K562 (cell line): ENCODE measurements at regions not wholly inside any gene's neighbourhood (a gene's known extent, or its start where the extent isn't known, plus 50 kb on each side); places are given as distances from the start of the nearest gene placed in this dataset.

ENCODE experiments used
- ATAC-seq: fragments of 200-7000 bp; cut with Tn5 transposase; 3 replicates; pipeline ENCODE4 v1.9.1; 2020; ENCODE audit warnings: moderate library complexity
- BruUV-seq: library from RNA; stranded (reverse); fragments of 400-500 nt; replicated peaks from 2 replicates; lab custom pipeline; 2021; lab: Mats Ljungman, UMichigan
- CTCF ChIA-PET: fragments of 300-600 bp; formaldehyde crosslinking; extraction: SDS; loops from one replicate; lab custom pipeline; 2021; ENCODE audit warnings: low intra/inter-chr PET ratio; lab: Yijun Ruan, JAX
- POLR2A ChIA-PET: fragments of 300-600, 350-650 bp; sonication (Branson Sonifier 250); formaldehyde crosslinking; extraction: SDS; loops from one replicate; lab custom pipeline; 2021; ENCODE audit warnings: antibody characterized with exemption, inconsistent platforms; lab: Yijun Ruan, JAX
- DNase-seq, 4 experiments: peaks; one replicate each; pipeline versions ENCODE4 v3.0.0 to v3.0.0-alpha.2; 2011 to 2018; ENCODE audit warnings: low spot score in 3 of 4, mixed read lengths in 3 of 4; ENCODE audit errors: extremely low read depth in 1 of 4
- FAIRE-seq: peaks from 2 replicates; lab custom pipeline; 2011; peaks lifted over from hg19 to GRCh38; lab: Jason Lieb, UNC
- H2AFZ ChIP-seq: 2 replicates; pipeline ENCODE4 v1.6.0; 2011; ENCODE audit warnings: low read depth, low read length, control low read depth, inconsistent platforms
- H3K27ac ChIP-seq: fragments of 200-600 bp; 3 replicates; pipeline ENCODE4 v1.8.0; 2011; ENCODE audit warnings: low read depth, mild to moderate bottlenecking, control low read depth, inconsistent platforms, low read length, moderate library complexity, mixed read lengths; ENCODE audit errors: extremely low read depth
- H3K27me3 ChIP-seq, 2 experiments: fragments of 300-600 bp in 1 of 2; 2 replicates in 1 of 2; 3 replicates in 1 of 2; pipeline versions ENCODE4 v1.6.0 to v1.8.0; 2011; ENCODE audit warnings: inconsistent platforms in 2 of 2, low read length in 2 of 2, mild to moderate bottlenecking in 1 of 2, mixed read lengths in 1 of 2, moderate library complexity in 1 of 2; ENCODE audit not compliant: control insufficient read depth in 2 of 2, insufficient read depth in 2 of 2
- H3K36me3 ChIP-seq: fragments of 300-600 bp; 3 replicates; pipeline ENCODE4 v1.8.0; 2011; ENCODE audit warnings: mild to moderate bottlenecking, low read length, inconsistent platforms; ENCODE audit not compliant: control insufficient read depth, insufficient read depth
- H3K4me1 ChIP-seq, 2 experiments: fragments of 200-600 bp in 1 of 2; replicated peaks in 1 of 2; 2 replicates in 1 of 2; 3 replicates in 1 of 2; pipeline versions ENCODE4 v1.5.1 to v1.8.0; 2011; ENCODE audit warnings: inconsistent platforms in 2 of 2, low read length in 2 of 2, mild to moderate bottlenecking in 1 of 2, mixed read lengths in 1 of 2, moderate library complexity in 1 of 2; ENCODE audit not compliant: control insufficient read depth in 2 of 2, insufficient read depth in 2 of 2
- H3K4me2 ChIP-seq: 2 replicates; pipeline ENCODE4 v1.6.1; 2011; ENCODE audit warnings: low read length, control low read depth, inconsistent platforms, mixed read lengths; ENCODE audit not compliant: insufficient read depth
- H3K4me3 ChIP-seq: fragments of 200-600 bp; sonication (generic), shearing (Covaris generic); 2 replicates; pipeline ENCODE4 v1.5.1; 2016; ENCODE audit warnings: control low read depth, inconsistent platforms
- H3K79me2 ChIP-seq: fragments of 200-600 bp; 3 replicates; pipeline ENCODE4 v1.8.0; 2011; ENCODE audit warnings: low read length, inconsistent platforms; ENCODE audit not compliant: control insufficient read depth, insufficient read depth
- H3K9ac ChIP-seq, 2 experiments: 2 replicates each; pipeline versions ENCODE4 v1.6.0 to v1.6.1; 2011; ENCODE audit warnings: low read depth in 2 of 2, low read length in 2 of 2, control low read depth in 1 of 2, inconsistent platforms in 1 of 2, mild to moderate bottlenecking in 1 of 2, mixed read lengths in 1 of 2; ENCODE audit not compliant: insufficient read depth in 1 of 2
- H3K9me1 ChIP-seq: one replicate; pipeline ENCODE4 v1.6.0; 2011; ENCODE audit warnings: inconsistent platforms, mild to moderate bottlenecking, low read length, moderate library complexity; ENCODE audit not compliant: control insufficient read depth, insufficient read depth
- H3K9me3 ChIP-seq: replicated peaks from 2 replicates; pipeline ENCODE4 v1.5.1; 2011; ENCODE audit warnings: low read depth, low read length, inconsistent platforms; ENCODE audit not compliant: control insufficient read depth, insufficient read depth
- H4K20me1 ChIP-seq: replicated peaks from 2 replicates; pipeline ENCODE4 v1.6.1; 2011; ENCODE audit warnings: low read length, inconsistent platforms, mixed read lengths; ENCODE audit not compliant: control insufficient read depth, insufficient read depth
- BACH1 ChIP-seq: fragments of 200-800 bp; sonication (Bioruptor generic); IDR thresholded peaks from 2 replicates; pipeline ENCODE4 v1.6.1; 2016; ENCODE audit warnings: missing genetic modification characterization, missing compliant biosample characterization
- BRCA1 ChIP-seq, 2 experiments: fragments of 450-650 bp in 1 of 2; sonication (generic) in 1 of 2; formaldehyde crosslinking in 1 of 2; IDR thresholded peaks; 2 replicates each; pipeline versions ENCODE4 v1.5.0 to v1.6.1; 2017 to 2020; ENCODE audit warnings: mild to moderate bottlenecking in 1 of 2, missing genetic modification reagents in 1 of 2
- CBFB ChIP-seq: sonication (generic); formaldehyde crosslinking; IDR thresholded peaks from 2 replicates; pipeline ENCODE4 v1.4.0; 2020; ENCODE audit warnings: mild to moderate bottlenecking, missing genetic modification reagents
- CGGBP1 ChIP-seq: fragments of 250-450 bp; sonication (Bioruptor Pico); IDR thresholded peaks from 2 replicates; pipeline ENCODE4 v1.9.0; 2021; ENCODE audit warnings: mild to moderate bottlenecking
- CHCHD3 ChIP-seq: fragments of 250-450 bp; sonication (Bioruptor Pico); IDR thresholded peaks from 2 replicates; pipeline ENCODE4 v2.1.2; 2022; ENCODE audit warnings: mild to moderate bottlenecking
- ELF4 ChIP-seq: fragments of 450-650 bp; formaldehyde crosslinking; IDR thresholded peaks from 2 replicates; pipeline ENCODE4 v1.4.0; 2022; ENCODE audit warnings: missing genetic modification characterization
- ETV1 ChIP-seq: fragments of 450-650 bp; conservative IDR thresholded peaks from 2 replicates; pipeline ENCODE4 v1.6.1; 2016; ENCODE audit warnings: missing genetic modification characterization, control low read depth, low read depth, missing compliant biosample characterization
- KAT2B ChIP-seq: IDR thresholded peaks from one replicate; pipeline ENCODE4 v1.6.1; 2012; ENCODE audit warnings: low read depth, mild to moderate bottlenecking, control low read depth, inconsistent platforms, low read length, moderate library complexity
- KDM4B ChIP-seq, 2 experiments: fragments of 450-650 bp in 1 of 2; sonication (generic) in 1 of 2; IDR thresholded peaks; 2 replicates each; pipeline ENCODE4 v1.6.1; 2016 to 2017; ENCODE audit warnings: borderline replicate concordance in 2 of 2, antibody characterized with exemption in 1 of 2, low read depth in 1 of 2, mild to moderate bottlenecking in 1 of 2
- MCM7 ChIP-seq, 2 experiments: fragments of 450-650 bp; IDR thresholded peaks; 2 replicates each; pipeline ENCODE4 v1.6.1; 2016 to 2018
- PURB ChIP-seq: sonication (generic); formaldehyde crosslinking; IDR thresholded peaks from 2 replicates; pipeline ENCODE4 v1.9.0; 2021; ENCODE audit warnings: low read depth, mild to moderate bottlenecking, missing genetic modification reagents
- SP2 ChIP-seq: IDR thresholded peaks from 2 replicates; pipeline ENCODE4 v1.6.1; 2011; ENCODE audit warnings: mild to moderate bottlenecking, low read depth, low read length, moderate library complexity; ENCODE audit not compliant: poor library complexity, severe bottlenecking; ENCODE audit errors: extremely low read depth
- TCF7L2 ChIP-seq: fragments of 150-350 bp; IDR thresholded peaks from 2 replicates; pipeline ENCODE4 v1.6.1; 2016; ENCODE audit warnings: low read depth, mild to moderate bottlenecking, low read length, moderate library complexity
- TRIM28 ChIP-seq: fragments of 450-650 bp; IDR thresholded peaks from 2 replicates; pipeline ENCODE4 v1.6.1; 2017
- ZNF311 ChIP-seq: fragments of 250-450 bp; sonication (Bioruptor Pico); IDR thresholded peaks from 2 replicates; pipeline ENCODE4 v1.4.0; 2020; ENCODE audit warnings: mild to moderate bottlenecking, moderate library complexity
- WGBS: fragments of 100-300 bp; shearing (Covaris generic); methylation state at CpG from one replicate; pipeline ENCODE4 v1.1.6; 2016; ENCODE audit warnings: low coverage, mixed read lengths; ENCODE audit not compliant: insufficient coverage; ENCODE audit errors: missing lambda C conversion rate; 5-methylcytosine and 5-hydroxymethylcytosine counted together
- in situ Hi-C: fragments of 300-500 bp; cut with MboI; formaldehyde crosslinking; loops from 4 replicates; pipeline ENCODE4 v1.15.0; 2018; ENCODE audit warnings: inconsistent platforms, mixed read lengths
- intact Hi-C: fragments of 100-400 bp; cut with micrococcal nuclease; formaldehyde crosslinking; loops from 2 replicates; pipeline ENCODE4 v1.14.2; 2022
- TF ChIP-seq, protein P1 (sequence below): sonication (generic); formaldehyde crosslinking; IDR thresholded peaks from 2 replicates; pipeline ENCODE4 v1.8.1; 2023; ENCODE audit warnings: mild to moderate bottlenecking, missing genetic modification reagents
- TF ChIP-seq, protein P2 (sequence below): fragments of 450-650 bp; IDR thresholded peaks from 2 replicates; pipeline ENCODE4 v1.6.1; 2016
- TF ChIP-seq, protein P3 (sequence below): IDR thresholded peaks from 3 replicates; pipeline ENCODE4 v1.6.1; 2011; ENCODE audit warnings: borderline replicate concordance, mild to moderate bottlenecking; ENCODE audit not compliant: insufficient read length, insufficient read depth

DNA sequence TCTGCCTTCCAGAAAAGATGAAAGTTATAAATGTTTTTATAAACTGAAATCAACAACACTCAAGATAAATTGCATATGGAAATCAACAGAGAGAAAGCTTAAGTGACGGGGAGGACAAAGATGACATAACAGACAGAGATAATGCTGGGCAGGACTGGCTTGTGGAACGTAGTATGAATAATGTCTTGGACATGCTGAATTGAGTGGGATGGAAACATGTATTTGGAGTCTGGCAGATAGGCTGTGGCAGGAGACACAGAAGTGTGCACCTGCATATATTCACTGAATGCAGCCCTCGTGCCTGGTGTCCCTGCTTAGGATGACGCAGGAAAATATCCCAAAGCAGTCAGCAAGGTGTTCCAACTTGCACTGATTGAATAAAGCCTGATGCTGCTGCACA is 318.2 kb downstream of the CBLN2 start (continued):
- TF ChIP-seq, protein P1, sequence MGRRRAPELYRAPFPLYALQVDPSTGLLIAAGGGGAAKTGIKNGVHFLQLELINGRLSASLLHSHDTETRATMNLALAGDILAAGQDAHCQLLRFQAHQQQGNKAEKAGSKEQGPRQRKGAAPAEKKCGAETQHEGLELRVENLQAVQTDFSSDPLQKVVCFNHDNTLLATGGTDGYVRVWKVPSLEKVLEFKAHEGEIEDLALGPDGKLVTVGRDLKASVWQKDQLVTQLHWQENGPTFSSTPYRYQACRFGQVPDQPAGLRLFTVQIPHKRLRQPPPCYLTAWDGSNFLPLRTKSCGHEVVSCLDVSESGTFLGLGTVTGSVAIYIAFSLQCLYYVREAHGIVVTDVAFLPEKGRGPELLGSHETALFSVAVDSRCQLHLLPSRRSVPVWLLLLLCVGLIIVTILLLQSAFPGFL (CRISPR knock-in tag): no peak
- no peak for TF ChIP-seq CHCHD3 (CRISPR knock-in tag)
- no peak for TF ChIP-seq SP2
- TF ChIP-seq, protein P2, sequence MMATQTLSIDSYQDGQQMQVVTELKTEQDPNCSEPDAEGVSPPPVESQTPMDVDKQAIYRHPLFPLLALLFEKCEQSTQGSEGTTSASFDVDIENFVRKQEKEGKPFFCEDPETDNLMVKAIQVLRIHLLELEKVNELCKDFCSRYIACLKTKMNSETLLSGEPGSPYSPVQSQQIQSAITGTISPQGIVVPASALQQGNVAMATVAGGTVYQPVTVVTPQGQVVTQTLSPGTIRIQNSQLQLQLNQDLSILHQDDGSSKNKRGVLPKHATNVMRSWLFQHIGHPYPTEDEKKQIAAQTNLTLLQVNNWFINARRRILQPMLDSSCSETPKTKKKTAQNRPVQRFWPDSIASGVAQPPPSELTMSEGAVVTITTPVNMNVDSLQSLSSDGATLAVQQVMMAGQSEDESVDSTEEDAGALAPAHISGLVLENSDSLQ: no peak
- TF ChIP-seq BRCA1 (IDR thresholded peaks at IDR 0.05): no peak
- TF ChIP-seq BRCA1 (CRISPR knock-in tag; IDR thresholded peaks at IDR 0.05): no peak
- TF ChIP-seq ZNF311 (CRISPR knock-in tag): no peak
- TF ChIP-seq MCM7 (IDR thresholded peaks at IDR 0.05): no peak
- TF ChIP-seq BACH1 (tag): no peak

DNA sequence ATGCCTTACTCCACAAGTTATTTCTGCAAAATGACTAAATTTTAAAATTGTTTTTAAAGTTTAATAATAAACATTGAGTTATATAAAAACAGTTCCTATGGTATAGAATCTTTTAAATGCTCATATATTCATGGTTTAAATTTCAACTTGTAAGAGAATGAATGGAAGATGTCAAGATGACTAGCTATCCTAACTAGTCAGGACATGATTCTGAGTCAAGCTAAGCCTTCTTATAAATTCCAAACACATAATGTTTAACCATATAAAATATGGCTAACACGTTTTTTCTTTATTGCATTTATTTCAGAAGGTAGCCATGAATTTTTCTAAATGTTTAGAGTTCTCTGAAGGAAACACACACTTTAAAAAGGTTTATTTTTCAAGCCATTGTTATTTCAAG is 320.4 kb downstream of the CBLN2 start:
- ChIA-PET CTCF (no interaction called here), POLR2A (interaction anchor here (0.6 kb wide), 1 partner anchor 65 kb away, joined by 3 read pairs; no protein-coding TSS in a partner anchor)
- no peak for ATAC-seq
- 0% methylated on average over 1 of the region's 1 CpG for WGBS
- H3K27me3 ChIP-seq: no peaks in the 10 kb centered on the region
- H2AFZ ChIP-seq: no peak overlapping the region
- H3K9me1 ChIP-seq: no peaks in the 10 kb centered on the region
- FAIRE-seq: no peak
- H3K36me3 ChIP-seq: no peaks in the 10 kb centered on the region
- intact Hi-C loops (no loop called here), in situ Hi-C loops (no loop called here)
- H3K9me3 ChIP-seq: no peaks in the 10 kb centered on the region
- no peak for DNase-seq
- no peak overlapping the region for H3K4me2 ChIP-seq
- no peak overlapping the region for H3K9ac ChIP-seq
- no TSS peak for BruUV-seq
- no peaks in the 10 kb centered on the region for H4K20me1 ChIP-seq
- no peaks in the 10 kb centered on the region for H3K79me2 ChIP-seq
- H3K27ac ChIP-seq: no peak overlapping the region
- H3K4me1 ChIP-seq: no peaks in the 10 kb centered on the region
- H3K4me3 ChIP-seq: no peak overlapping the region
- TF ChIP-seq, protein P3, sequence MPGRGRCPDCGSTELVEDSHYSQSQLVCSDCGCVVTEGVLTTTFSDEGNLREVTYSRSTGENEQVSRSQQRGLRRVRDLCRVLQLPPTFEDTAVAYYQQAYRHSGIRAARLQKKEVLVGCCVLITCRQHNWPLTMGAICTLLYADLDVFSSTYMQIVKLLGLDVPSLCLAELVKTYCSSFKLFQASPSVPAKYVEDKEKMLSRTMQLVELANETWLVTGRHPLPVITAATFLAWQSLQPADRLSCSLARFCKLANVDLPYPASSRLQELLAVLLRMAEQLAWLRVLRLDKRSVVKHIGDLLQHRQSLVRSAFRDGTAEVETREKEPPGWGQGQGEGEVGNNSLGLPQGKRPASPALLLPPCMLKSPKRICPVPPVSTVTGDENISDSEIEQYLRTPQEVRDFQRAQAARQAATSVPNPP: no peak
- TF ChIP-seq ETV1 (tag) (no peak), KAT2B (no peak), CGGBP1 (CRISPR knock-in tag) (no peak), TCF7L2 (no peak), PURB (CRISPR knock-in tag) (no peak), CBFB (no peak), TRIM28 (no peak), KDM4B (IDR thresholded peaks at IDR 0.05; ENCODE audit: borderline replicate concordance in 2 of 2, low read depth in 1 of 2) (no peak), ELF4 (CRISPR knock-in tag) (no peak)
